ENCODE measurements at regions not wholly inside any gene's neighbourhood (a gene's known extent, or its start where the extent isn't known, plus 50 kb on each side); places are given as distances from the start of the nearest gene placed in this dataset.

GRCh38 chr13:38577048-38577447, 109.8 kb upstream of the FREM2 start:
- TF ChIP-seq CTCF (IDR thresholded peaks at IDR 0.05), result no peak
- H3K79me2 ChIP-seq (ENCODE audit: insufficient read depth, low read length), result no peaks in the 10 kb centered on the region
- H2AFZ ChIP-seq (ENCODE audit: insufficient read depth, low read depth, low read length, poor library complexity, severe bottlenecking), result no peak overlapping the region
- Mint-ChIP-seq H3K4me1 (no peaks in the 10 kb centered on the region), H3K4me3 (no peak overlapping the region), H3K27me3 (ENCODE audit: low read depth in 3 of 3) (no peaks in the 10 kb centered on the region), H3K36me3 (no peaks in the 10 kb centered on the region), H3K27ac (no peak overlapping the region), H3K9me3 (peaks cover 0 to 4% (median 0%) of the 10 kb centered on the region in 7 donors)
- no peaks in the 10 kb centered on the region for H3K9me3 ChIP-seq (replicated peaks in 1 of 2; ENCODE audit: control insufficient read depth in 1 of 2, insufficient read depth in 1 of 2, low read length in 2 of 2)
- intact Hi-C loops (cut with micrococcal nuclease), result no loop called here
- DNase-seq, result no peak
- no peaks in the 10 kb centered on the region for H4K20me1 ChIP-seq (ENCODE audit: insufficient read depth, low read length)
- no peak overlapping the region for H3K27ac ChIP-seq (ENCODE audit: low read depth in 1 of 2, low read length in 2 of 2)
- H3K4me1 ChIP-seq (ENCODE audit: control insufficient read depth in 1 of 2, insufficient read depth in 2 of 2, low read length in 2 of 2), result no peaks in the 10 kb centered on the region
- no peaks in the 10 kb centered on the region for H3K36me3 ChIP-seq (replicated peaks in 1 of 2; ENCODE audit: control insufficient read depth in 1 of 2, insufficient read depth in 2 of 2, low read length in 2 of 2)
- no peak overlapping the region for H3K4me3 ChIP-seq (replicated peaks in 1 of 3; ENCODE audit: low read depth in 2 of 3, low read length in 3 of 3)
- WGBS (ENCODE audit: insufficient coverage), result 64% methylated on average over 1 of the region's 3 CpGs
- no peak overlapping the region for H3K4me2 ChIP-seq (replicated peaks; ENCODE audit: extremely low read depth, low read length, poor library complexity, severe bottlenecking)
- no peak overlapping the region for H3K9ac ChIP-seq (ENCODE audit: insufficient read depth, low read length, poor library complexity, severe bottlenecking)
- H3K27me3 ChIP-seq (ENCODE audit: control insufficient read depth in 2 of 2, insufficient read depth in 2 of 2, low read length in 2 of 2), result no peaks in the 10 kb centered on the region

- Histone ChIP-seq H3K4me3 (replicated peaks in 1 of 3; ENCODE audit: low read depth in 2 of 3, low read length in 3 of 3) (no peak overlapping the region), H3K9ac (ENCODE audit: insufficient read depth, low read length, poor library complexity, severe bottlenecking) (no peak overlapping the region), H2AFZ (ENCODE audit: insufficient read depth, low read depth, low read length, poor library complexity, severe bottlenecking) (no peak overlapping the region), H4K20me1 (ENCODE audit: insufficient read depth, low read length) (no peaks in the 10 kb centered on the region), H3K4me2 (replicated peaks; ENCODE audit: extremely low read depth, low read length, poor library complexity, severe bottlenecking) (no peak overlapping the region), H3K9me3 (replicated peaks in 1 of 2; ENCODE audit: control insufficient read depth in 1 of 2, insufficient read depth in 1 of 2, low read length in 2 of 2) (no peaks in the 10 kb centered on the region), H3K27ac (ENCODE audit: low read depth in 1 of 2, low read length in 2 of 2) (no peak overlapping the region), H3K36me3 (replicated peaks in 1 of 2; ENCODE audit: control insufficient read depth in 1 of 2, insufficient read depth in 2 of 2, low read length in 2 of 2) (no peaks in the 10 kb centered on the region), H3K27me3 (ENCODE audit: control insufficient read depth in 2 of 2, insufficient read depth in 2 of 2, low read length in 2 of 2) (no peaks in the 10 kb centered on the region), H3K79me2 (ENCODE audit: insufficient read depth, low read length) (no peaks in the 10 kb centered on the region), H3K4me1 (ENCODE audit: control insufficient read depth in 1 of 2, insufficient read depth in 2 of 2, low read length in 2 of 2) (no peaks in the 10 kb centered on the region)
- Mint-ChIP-seq H3K9me3 (peaks cover 0 to 2% (median 0%) of the 10 kb centered on the region in 7 donors), H3K27ac (no peak overlapping the region), H3K4me1 (no peaks in the 10 kb centered on the region), H3K36me3 (no peaks in the 10 kb centered on the region), H3K4me3 (no peak overlapping the region), H3K27me3 (ENCODE audit: low read depth in 3 of 3) (peaks cover 0 to 1% (median 0%) of the 10 kb centered on the region in 3 donors)
- no peak for TF ChIP-seq CTCF (IDR thresholded peaks at IDR 0.05)
- no CpG with 5 or more reads among the region's 2 CpGs for whole genome bisulfite sequencing (ENCODE audit: insufficient coverage)
- DNase-seq, result no peak
- intact Hi-C loops (cut with micrococcal nuclease), result no loop called here
Observed at GRCh38 chr13:38582133-38582532, 104.7 kb upstream of the FREM2 start.
